ENCODE measurements at regions not wholly inside any gene's neighbourhood (a gene's known extent, or its start where the extent isn't known, plus 50 kb on each side); places are given as distances from the start of the nearest gene placed in this dataset.

DNA sequence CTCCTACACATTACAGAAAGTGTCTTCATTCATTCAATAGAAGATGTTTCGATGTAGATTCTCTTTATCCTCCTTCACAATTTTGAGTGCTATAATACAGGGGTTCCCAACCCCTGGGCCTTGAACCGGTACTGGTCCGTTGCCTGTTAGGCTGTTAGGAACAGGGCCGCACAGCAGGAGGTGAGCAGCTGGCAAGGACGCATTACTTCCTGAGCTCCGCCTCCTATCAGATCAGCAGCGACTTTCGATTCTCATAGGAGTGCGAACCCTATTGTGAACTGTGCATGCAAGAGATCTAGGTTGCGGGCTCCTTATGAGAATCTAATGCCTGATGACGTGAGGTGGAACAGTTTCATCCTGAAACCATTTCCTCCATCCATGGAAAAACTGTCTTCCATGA lies 153.0 kb upstream of the SMC2 start:
- TF ChIP-seq CTCF (conservative IDR thresholded peaks at IDR 0.05; ENCODE audit: low read length) (no peak), EZH2phosphoT487 (IDR thresholded peaks at IDR 0.05; ENCODE audit: borderline replicate concordance, low read depth, low read length) (no peak)

Data from OCI-LY7 (cell line).